IMR-90 (cell line): ENCODE measurements at regions not wholly inside any gene's neighbourhood (a gene's known extent, or its start where the extent isn't known, plus 50 kb on each side); places are given as distances from the start of the nearest gene placed in this dataset.

Experiments used
- CTCF ChIP-seq: conservative IDR thresholded peaks from 2 replicates; pipeline ENCODE4 v1.5.1; 2012; ENCODE audit warnings: mild to moderate bottlenecking, low read depth, low read length, improper control_type of control experiment
- ELK1 ChIP-seq: fragments of 150-350 bp; IDR thresholded peaks from 2 replicates; pipeline ENCODE4 v1.6.1; 2016; ENCODE audit warnings: low read depth, mild to moderate bottlenecking, low read length, moderate library complexity, borderline replicate concordance
- FOS ChIP-seq: fragments of 150-350 bp; IDR thresholded peaks from 2 replicates; pipeline ENCODE4 v1.6.1; 2016; ENCODE audit warnings: low read depth, low read length
- POLR2A ChIP-seq: IDR thresholded peaks from 2 replicates; pipeline ENCODE4 v1.6.1; 2012; ENCODE audit warnings: mild to moderate bottlenecking, low read depth, low read length
- SMC3 ChIP-seq: fragments of 150-350 bp; IDR thresholded peaks from 2 replicates; pipeline ENCODE4 v1.6.1; 2016; ENCODE audit warnings: low read depth, mild to moderate bottlenecking, antibody characterized with exemption, low read length, moderate library complexity

GRCh38 chr21:43287111-43287760, 118.4 kb downstream of the CRYAA start:
- TF ChIP-seq CTCF: no peak
- no peak for TF ChIP-seq ELK1
- no peak for TF ChIP-seq POLR2A
- TF ChIP-seq SMC3: no peak
- TF ChIP-seq FOS: no peak
